ENCODE measurements at regions not wholly inside any gene's neighbourhood (a gene's known extent, or its start where the extent isn't known, plus 50 kb on each side); places are given as distances from the start of the nearest gene placed in this dataset.

- TF ChIP-seq, protein P1, sequence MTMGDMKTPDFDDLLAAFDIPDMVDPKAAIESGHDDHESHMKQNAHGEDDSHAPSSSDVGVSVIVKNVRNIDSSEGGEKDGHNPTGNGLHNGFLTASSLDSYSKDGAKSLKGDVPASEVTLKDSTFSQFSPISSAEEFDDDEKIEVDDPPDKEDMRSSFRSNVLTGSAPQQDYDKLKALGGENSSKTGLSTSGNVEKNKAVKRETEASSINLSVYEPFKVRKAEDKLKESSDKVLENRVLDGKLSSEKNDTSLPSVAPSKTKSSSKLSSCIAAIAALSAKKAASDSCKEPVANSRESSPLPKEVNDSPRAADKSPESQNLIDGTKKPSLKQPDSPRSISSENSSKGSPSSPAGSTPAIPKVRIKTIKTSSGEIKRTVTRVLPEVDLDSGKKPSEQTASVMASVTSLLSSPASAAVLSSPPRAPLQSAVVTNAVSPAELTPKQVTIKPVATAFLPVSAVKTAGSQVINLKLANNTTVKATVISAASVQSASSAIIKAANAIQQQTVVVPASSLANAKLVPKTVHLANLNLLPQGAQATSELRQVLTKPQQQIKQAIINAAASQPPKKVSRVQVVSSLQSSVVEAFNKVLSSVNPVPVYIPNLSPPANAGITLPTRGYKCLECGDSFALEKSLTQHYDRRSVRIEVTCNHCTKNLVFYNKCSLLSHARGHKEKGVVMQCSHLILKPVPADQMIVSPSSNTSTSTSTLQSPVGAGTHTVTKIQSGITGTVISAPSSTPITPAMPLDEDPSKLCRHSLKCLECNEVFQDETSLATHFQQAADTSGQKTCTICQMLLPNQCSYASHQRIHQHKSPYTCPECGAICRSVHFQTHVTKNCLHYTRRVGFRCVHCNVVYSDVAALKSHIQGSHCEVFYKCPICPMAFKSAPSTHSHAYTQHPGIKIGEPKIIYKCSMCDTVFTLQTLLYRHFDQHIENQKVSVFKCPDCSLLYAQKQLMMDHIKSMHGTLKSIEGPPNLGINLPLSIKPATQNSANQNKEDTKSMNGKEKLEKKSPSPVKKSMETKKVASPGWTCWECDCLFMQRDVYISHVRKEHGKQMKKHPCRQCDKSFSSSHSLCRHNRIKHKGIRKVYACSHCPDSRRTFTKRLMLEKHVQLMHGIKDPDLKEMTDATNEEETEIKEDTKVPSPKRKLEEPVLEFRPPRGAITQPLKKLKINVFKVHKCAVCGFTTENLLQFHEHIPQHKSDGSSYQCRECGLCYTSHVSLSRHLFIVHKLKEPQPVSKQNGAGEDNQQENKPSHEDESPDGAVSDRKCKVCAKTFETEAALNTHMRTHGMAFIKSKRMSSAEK (CRISPR knock-in tag; IDR thresholded peaks at IDR 0.05; ENCODE audit: borderline replicate concordance) = no peak
- no peak for TF ChIP-seq ZNF396 (CRISPR knock-in tag; IDR thresholded peaks at IDR 0.05; ENCODE audit: borderline replicate concordance)
- TF ChIP-seq, protein P2, sequence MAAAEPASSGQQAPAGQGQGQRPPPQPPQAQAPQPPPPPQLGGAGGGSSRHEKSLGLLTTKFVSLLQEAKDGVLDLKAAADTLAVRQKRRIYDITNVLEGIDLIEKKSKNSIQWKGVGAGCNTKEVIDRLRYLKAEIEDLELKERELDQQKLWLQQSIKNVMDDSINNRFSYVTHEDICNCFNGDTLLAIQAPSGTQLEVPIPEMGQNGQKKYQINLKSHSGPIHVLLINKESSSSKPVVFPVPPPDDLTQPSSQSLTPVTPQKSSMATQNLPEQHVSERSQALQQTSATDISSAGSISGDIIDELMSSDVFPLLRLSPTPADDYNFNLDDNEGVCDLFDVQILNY (CRISPR knock-in tag; IDR thresholded peaks at IDR 0.05) = no peak
- TF ChIP-seq, protein P3, sequence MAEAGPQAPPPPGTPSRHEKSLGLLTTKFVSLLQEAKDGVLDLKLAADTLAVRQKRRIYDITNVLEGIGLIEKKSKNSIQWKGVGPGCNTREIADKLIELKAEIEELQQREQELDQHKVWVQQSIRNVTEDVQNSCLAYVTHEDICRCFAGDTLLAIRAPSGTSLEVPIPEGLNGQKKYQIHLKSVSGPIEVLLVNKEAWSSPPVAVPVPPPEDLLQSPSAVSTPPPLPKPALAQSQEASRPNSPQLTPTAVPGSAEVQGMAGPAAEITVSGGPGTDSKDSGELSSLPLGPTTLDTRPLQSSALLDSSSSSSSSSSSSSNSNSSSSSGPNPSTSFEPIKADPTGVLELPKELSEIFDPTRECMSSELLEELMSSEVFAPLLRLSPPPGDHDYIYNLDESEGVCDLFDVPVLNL (CRISPR knock-in tag; IDR thresholded peaks at IDR 0.05; ENCODE audit: borderline replicate concordance, low read depth) = no peak
- TF ChIP-seq ZNF317 (CRISPR knock-in tag; IDR thresholded peaks at IDR 0.05; ENCODE audit: borderline replicate concordance, low read depth) = no peak
- TF ChIP-seq SP1 (CRISPR knock-in tag; conservative IDR thresholded peaks at IDR 0.05) = no peak
- TF ChIP-seq, protein P4, sequence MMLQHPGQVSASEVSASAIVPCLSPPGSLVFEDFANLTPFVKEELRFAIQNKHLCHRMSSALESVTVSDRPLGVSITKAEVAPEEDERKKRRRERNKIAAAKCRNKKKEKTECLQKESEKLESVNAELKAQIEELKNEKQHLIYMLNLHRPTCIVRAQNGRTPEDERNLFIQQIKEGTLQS (CRISPR knock-in tag; conservative IDR thresholded peaks at IDR 0.05) = no peak
- TF ChIP-seq TEAD1 (CRISPR knock-in tag; IDR thresholded peaks at IDR 0.05) = no peak
- TF ChIP-seq FOXK1 (CRISPR knock-in tag; IDR thresholded peaks at IDR 0.05) = no peak
- TF ChIP-seq SOX15 (CRISPR knock-in tag; IDR thresholded peaks at IDR 0.05) = no peak
Observed at GRCh38 chr18:65227970-65228369, 522.8 kb upstream of the CDH7 start (continued).

GRCh38 chr18:65221736-65222135 lies 529.1 kb upstream of the CDH7 start:
- CTCF ChIA-PET = no interaction called here
- TF ChIP-seq TEAD1 (CRISPR knock-in tag; IDR thresholded peaks at IDR 0.05) (no peak), ETV6 (CRISPR knock-in tag; IDR thresholded peaks at IDR 0.05) (no peak), ESRRA (CRISPR knock-in tag; IDR thresholded peaks at IDR 0.05; ENCODE audit: borderline replicate concordance) (no peak), NFYB (CRISPR knock-in tag; conservative IDR thresholded peaks at IDR 0.05; ENCODE audit: low read depth) (no peak), ZNF423 (CRISPR knock-in tag; IDR thresholded peaks at IDR 0.05) (no peak), NR2C2 (CRISPR knock-in tag; IDR thresholded peaks at IDR 0.05) (no peak), ZNF671 (CRISPR knock-in tag; IDR thresholded peaks at IDR 0.05) (no peak), OVOL2 (CRISPR knock-in tag; IDR thresholded peaks at IDR 0.05; ENCODE audit: borderline replicate concordance) (no peak), HMGXB4 (CRISPR knock-in tag; IDR thresholded peaks at IDR 0.05) (no peak), NR3C1 (CRISPR knock-in tag; conservative IDR thresholded peaks at IDR 0.05; ENCODE audit: low read depth) (no peak)
- TF ChIP-seq, protein P5, sequence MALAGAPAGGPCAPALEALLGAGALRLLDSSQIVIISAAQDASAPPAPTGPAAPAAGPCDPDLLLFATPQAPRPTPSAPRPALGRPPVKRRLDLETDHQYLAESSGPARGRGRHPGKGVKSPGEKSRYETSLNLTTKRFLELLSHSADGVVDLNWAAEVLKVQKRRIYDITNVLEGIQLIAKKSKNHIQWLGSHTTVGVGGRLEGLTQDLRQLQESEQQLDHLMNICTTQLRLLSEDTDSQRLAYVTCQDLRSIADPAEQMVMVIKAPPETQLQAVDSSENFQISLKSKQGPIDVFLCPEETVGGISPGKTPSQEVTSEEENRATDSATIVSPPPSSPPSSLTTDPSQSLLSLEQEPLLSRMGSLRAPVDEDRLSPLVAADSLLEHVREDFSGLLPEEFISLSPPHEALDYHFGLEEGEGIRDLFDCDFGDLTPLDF (CRISPR knock-in tag; IDR thresholded peaks at IDR 0.05) = no peak
- TF ChIP-seq, protein P1 (CRISPR knock-in tag; IDR thresholded peaks at IDR 0.05; ENCODE audit: borderline replicate concordance) = no peak
- TF ChIP-seq, protein P6, sequence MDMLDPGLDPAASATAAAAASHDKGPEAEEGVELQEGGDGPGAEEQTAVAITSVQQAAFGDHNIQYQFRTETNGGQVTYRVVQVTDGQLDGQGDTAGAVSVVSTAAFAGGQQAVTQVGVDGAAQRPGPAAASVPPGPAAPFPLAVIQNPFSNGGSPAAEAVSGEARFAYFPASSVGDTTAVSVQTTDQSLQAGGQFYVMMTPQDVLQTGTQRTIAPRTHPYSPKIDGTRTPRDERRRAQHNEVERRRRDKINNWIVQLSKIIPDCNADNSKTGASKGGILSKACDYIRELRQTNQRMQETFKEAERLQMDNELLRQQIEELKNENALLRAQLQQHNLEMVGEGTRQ (CRISPR knock-in tag; IDR thresholded peaks at IDR 0.05) = no peak
- TF ChIP-seq, protein P7, sequence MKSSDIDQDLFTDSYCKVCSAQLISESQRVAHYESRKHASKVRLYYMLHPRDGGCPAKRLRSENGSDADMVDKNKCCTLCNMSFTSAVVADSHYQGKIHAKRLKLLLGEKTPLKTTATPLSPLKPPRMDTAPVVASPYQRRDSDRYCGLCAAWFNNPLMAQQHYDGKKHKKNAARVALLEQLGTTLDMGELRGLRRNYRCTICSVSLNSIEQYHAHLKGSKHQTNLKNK (CRISPR knock-in tag; IDR thresholded peaks at IDR 0.05) = no peak
- Mint-ChIP-seq H3K27ac (no peak overlapping the region), H3K9me3 (no peaks in the 10 kb centered on the region), H3K36me3 (no peaks in the 10 kb centered on the region), H3K27me3 (ENCODE audit: low read depth) (no peaks in the 10 kb centered on the region), H3K4me3 (no peak overlapping the region), H3K4me1 (peaks cover 4% of the 10 kb centered on the region)
- DNase-seq (ENCODE audit: low spot score) (no peak), ATAC-seq (no peak)
- POLR2A ChIA-PET = no interaction called here
